Natural killer cell (primary cell): ENCODE measurements at regions not wholly inside any gene's neighbourhood (a gene's known extent, or its start where the extent isn't known, plus 50 kb on each side); places are given as distances from the start of the nearest gene placed in this dataset.
"Not testable (repeated sequence)": the region's sequence is repeated elsewhere in the genome, so short reads cannot be mapped to it uniquely, and the experiment has no call there.

Experiments
- ATAC-seq, 3 donors: fragments of 150-1000 bp in 2 of 3; fragments of 200-7000 bp in 1 of 3; cut with Tn5 transposase; 1 replicate in 1 of 3; 2 replicates in 2 of 3; pipeline ENCODE4 v1.10.0; 2021; ENCODE audit warnings: mild to moderate bottlenecking in 2 of 3, moderate library complexity in 2 of 3
- DNase-seq, 2 donors: peaks; one replicate each; pipeline versions ENCODE4 v3.0.0 to v3.0.0-alpha.2; 2013 to 2021; ENCODE audit warnings: mixed read lengths in 1 of 2
- H3K27ac ChIP-seq: one replicate; pipeline ENCODE4 v1.5.1; 2013; ENCODE audit warnings: mild to moderate bottlenecking, low read length
- H3K27me3 ChIP-seq: one replicate; pipeline ENCODE4 v1.6.1; 2013; ENCODE audit warnings: low read length; ENCODE audit not compliant: control insufficient read depth, insufficient read depth
- H3K36me3 ChIP-seq: one replicate; pipeline ENCODE4 v1.6.1; 2013; ENCODE audit warnings: low read length; ENCODE audit not compliant: control insufficient read depth, insufficient read depth
- H3K4me1 ChIP-seq: one replicate; pipeline ENCODE4 v1.6.1; 2013; ENCODE audit warnings: low read length; ENCODE audit not compliant: control insufficient read depth, insufficient read depth
- H3K4me3 ChIP-seq: one replicate; pipeline ENCODE4 v1.5.1; 2013; ENCODE audit warnings: low read length
- H3K9me3 ChIP-seq: one replicate; pipeline ENCODE4 v1.6.1; 2013; ENCODE audit warnings: low read length; ENCODE audit not compliant: control insufficient read depth, insufficient read depth
- H3K27ac Mint-ChIP-seq, 2 donors: one replicate each; pipeline ENCODE4 v1.8.0; 2022; ENCODE audit warnings: mild to moderate bottlenecking in 2 of 2, mixed read lengths in 2 of 2, moderate library complexity in 1 of 2
- H3K27me3 Mint-ChIP-seq, 2 donors: one replicate each; pipeline ENCODE4 v1.8.0; 2022; ENCODE audit warnings: low read depth in 2 of 2, mixed read lengths in 2 of 2
- H3K36me3 Mint-ChIP-seq: one replicate; pipeline ENCODE4 v1.8.0; 2022; ENCODE audit warnings: mixed read lengths
- H3K4me1 Mint-ChIP-seq, 2 donors: one replicate each; pipeline ENCODE4 v1.8.0; 2022; ENCODE audit warnings: mixed read lengths in 2 of 2
- H3K4me3 Mint-ChIP-seq: one replicate; pipeline ENCODE4 v1.8.0; 2022; ENCODE audit warnings: mild to moderate bottlenecking, moderate library complexity, mixed read lengths
- H3K9me3 Mint-ChIP-seq, 2 donors: one replicate each; pipeline ENCODE4 v1.8.0; 2022; ENCODE audit warnings: mixed read lengths in 2 of 2
- WGBS: methylation state at CpG from one replicate; pipeline ENCODE4 v1.1.7; 2013; ENCODE audit warnings: missing lambda C conversion rate; ENCODE audit not compliant: insufficient coverage; 5-methylcytosine and 5-hydroxymethylcytosine counted together
- intact Hi-C: fragments of 100-400 bp; cut with micrococcal nuclease; formaldehyde crosslinking; loops from one replicate; pipeline ENCODE4 v1.14.2; 2022
- TF ChIP-seq, protein P1 (sequence below): fragments of 200-600 bp; IDR thresholded peaks from one replicate; pipeline ENCODE4 v1.8.0; 2022; ENCODE audit warnings: antibody characterized with exemption

DNA sequence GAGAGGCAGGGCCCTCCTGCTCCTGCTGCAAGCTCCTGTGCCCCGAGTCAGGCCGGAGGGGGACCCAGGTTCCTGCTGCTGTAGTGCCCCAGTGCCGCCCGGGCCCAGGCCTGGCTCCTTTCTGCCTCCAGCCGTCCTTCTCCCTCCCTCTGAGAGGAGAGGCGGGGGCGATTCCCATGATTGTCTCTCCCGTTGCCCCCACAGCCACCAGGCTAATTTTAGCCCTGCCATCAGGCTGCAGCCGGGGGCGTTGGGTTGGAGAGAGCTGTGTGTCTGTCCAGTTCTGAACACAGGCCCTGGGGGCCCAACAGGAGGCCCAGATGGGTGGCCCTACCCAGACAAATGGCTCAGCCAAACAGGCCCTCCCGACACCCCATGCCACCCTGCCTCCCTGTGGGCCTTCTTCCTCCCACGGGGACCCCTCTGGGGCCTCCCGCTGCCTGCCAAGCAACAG lies 214.8 kb downstream of the TBC1D2B start:
- Mint-ChIP-seq H3K27me3 (peaks cover 0 to 3% of the 10 kb centered on the region in 2 donors), H3K4me3 (no peak overlapping the region), H3K27ac (no peak overlapping the region), H3K9me3 (no peaks in the 10 kb centered on the region), H3K4me1 (no peaks in the 10 kb centered on the region), H3K36me3 (no peaks in the 10 kb centered on the region)
- intact Hi-C loops = no loop called here
- WGBS = 78% methylated on average over 12 of the region's 13 CpGs
- no peak for ATAC-seq
- Histone ChIP-seq H3K4me3 (no peak overlapping the region), H3K27ac (no peak overlapping the region), H3K27me3 (no peaks in the 10 kb centered on the region), H3K4me1 (no peaks in the 10 kb centered on the region), H3K36me3 (no peaks in the 10 kb centered on the region), H3K9me3 (no peaks in the 10 kb centered on the region)
- no peak for DNase-seq
- TF ChIP-seq, protein P1, sequence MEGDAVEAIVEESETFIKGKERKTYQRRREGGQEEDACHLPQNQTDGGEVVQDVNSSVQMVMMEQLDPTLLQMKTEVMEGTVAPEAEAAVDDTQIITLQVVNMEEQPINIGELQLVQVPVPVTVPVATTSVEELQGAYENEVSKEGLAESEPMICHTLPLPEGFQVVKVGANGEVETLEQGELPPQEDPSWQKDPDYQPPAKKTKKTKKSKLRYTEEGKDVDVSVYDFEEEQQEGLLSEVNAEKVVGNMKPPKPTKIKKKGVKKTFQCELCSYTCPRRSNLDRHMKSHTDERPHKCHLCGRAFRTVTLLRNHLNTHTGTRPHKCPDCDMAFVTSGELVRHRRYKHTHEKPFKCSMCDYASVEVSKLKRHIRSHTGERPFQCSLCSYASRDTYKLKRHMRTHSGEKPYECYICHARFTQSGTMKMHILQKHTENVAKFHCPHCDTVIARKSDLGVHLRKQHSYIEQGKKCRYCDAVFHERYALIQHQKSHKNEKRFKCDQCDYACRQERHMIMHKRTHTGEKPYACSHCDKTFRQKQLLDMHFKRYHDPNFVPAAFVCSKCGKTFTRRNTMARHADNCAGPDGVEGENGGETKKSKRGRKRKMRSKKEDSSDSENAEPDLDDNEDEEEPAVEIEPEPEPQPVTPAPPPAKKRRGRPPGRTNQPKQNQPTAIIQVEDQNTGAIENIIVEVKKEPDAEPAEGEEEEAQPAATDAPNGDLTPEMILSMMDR = no peak

DNA sequence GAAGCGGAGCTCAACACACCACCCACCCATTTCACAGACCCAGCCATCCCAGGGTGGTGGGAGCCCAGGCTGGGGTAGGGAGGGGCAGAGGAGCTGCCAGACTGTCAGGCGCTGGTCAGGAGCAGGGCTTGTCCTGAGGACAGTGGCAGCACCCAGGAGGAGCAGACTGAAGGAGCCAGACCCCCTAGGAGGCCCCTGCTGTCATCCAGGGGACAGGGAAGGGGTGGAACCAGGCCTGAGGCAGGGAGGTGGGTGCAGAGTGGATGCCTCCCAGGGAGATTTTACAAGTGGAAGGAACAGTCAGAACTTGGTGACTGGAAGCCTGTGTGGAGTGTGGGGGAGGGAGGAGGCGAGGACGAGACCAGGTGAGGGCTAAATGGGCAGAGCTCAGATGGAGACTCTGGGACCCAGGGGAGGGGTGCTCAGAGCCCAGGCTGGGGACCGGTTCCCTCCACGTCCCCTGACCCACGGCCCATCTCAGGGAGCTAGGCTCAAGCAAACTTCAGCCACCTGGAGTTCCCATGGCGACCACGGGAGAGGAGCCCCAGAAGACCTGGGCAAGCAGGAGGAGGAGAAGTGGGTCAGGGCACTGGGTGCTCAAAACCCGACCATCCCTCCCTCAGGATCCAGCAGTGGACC lies 215.4 kb downstream of the TBC1D2B start:
- intact Hi-C loops, H3K27ac Mint-ChIP-seq, H3K36me3 ChIP-seq, H3K4me1 ChIP-seq, H3K27me3 Mint-ChIP-seq, H3K9me3 Mint-ChIP-seq, H3K4me3 Mint-ChIP-seq, H3K36me3 Mint-ChIP-seq, H3K27me3 ChIP-seq, H3K9me3 ChIP-seq, H3K4me1 Mint-ChIP-seq, H3K4me3 ChIP-seq, DNase-seq, H3K27ac ChIP-seq, ATAC-seq: not testable (repeated sequence)
- WGBS = 81% methylated on average over 9 of the region's 10 CpGs

DNA sequence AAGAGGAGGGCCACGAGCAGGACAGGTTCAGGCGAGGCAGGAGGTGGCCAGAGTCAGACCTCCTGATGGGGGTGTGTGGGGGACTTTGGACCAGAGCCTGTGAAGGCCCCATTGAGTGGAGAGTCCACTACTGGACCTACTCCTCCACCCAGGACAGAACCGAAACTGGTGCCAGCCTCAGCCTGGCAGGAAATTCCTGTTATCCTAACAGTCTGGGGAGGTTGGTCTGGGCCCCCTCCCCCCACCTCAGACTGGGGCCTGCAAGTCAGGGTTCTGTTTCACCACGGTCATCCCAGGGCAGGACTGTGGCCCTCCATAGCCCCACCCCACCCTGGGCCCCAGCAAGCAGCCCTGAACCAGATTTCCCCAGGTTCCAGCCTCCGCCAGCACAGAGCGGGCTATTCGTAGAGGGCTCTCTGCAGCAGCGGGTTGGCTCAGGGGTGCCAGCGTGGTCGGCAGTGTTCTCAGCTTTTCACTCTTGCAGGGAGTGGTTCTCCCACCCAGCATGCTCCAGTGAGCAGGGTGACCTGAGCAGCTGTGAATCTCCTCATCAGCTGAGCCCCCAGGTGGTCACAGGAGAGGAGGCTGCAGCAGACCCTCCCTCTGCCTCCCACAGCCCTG lies 217.3 kb downstream of the TBC1D2B start:
- Histone ChIP-seq H3K4me1 (no peaks in the 10 kb centered on the region), H3K4me3 (no peak overlapping the region), H3K9me3 (no peaks in the 10 kb centered on the region), H3K27ac (no peak overlapping the region), H3K36me3 (no peaks in the 10 kb centered on the region), H3K27me3 (no peaks in the 10 kb centered on the region)
- DNase-seq = no peak
- H3K36me3 Mint-ChIP-seq = no peaks in the 10 kb centered on the region
- ATAC-seq = no peak
- H3K27me3 Mint-ChIP-seq = peaks cover 1 to 6% of the 10 kb centered on the region in 2 donors
- TF ChIP-seq, protein P1 = no peak
- intact Hi-C loops = no loop called here
- 80% methylated on average over 10 of the region's 10 CpGs for WGBS
- no peaks in the 10 kb centered on the region for H3K4me1 Mint-ChIP-seq
- H3K9me3 Mint-ChIP-seq = no peaks in the 10 kb centered on the region
- no peak overlapping the region for H3K27ac Mint-ChIP-seq
- H3K4me3 Mint-ChIP-seq = no peak overlapping the region

DNA sequence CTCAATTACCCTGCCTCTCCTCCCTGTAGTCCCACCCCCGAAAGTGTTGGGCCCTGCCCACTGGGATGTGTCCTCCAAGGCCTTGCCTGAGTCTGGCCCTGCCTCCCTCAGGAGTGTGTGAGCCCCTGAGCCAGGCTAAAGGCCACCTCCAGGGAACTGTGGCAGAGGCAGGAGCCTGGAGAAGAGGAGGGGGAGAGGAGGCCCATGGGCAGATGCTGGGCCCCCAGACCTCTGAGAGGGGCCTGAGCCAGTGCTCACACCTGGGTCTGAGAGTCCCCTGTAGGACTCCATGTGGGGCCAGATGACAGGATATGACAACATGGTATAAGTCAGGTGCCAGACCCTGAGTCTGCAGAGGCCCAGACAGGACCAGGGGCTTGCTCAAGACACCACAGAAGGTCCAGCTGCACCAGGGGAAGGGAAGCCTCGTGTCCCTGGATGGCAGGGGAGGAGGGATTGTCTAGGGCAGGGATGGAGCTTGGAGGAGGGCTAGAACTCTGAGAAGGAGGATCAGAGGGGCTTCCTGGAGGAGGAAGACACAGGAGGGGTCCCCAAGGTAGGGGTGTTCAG lies 217.9 kb downstream of the TBC1D2B start:
- H3K9me3 ChIP-seq = no peaks in the 10 kb centered on the region
- no peaks in the 10 kb centered on the region for H3K4me1 ChIP-seq
- intact Hi-C loops = no loop called here
- Mint-ChIP-seq H3K4me1 (no peaks in the 10 kb centered on the region), H3K9me3 (no peaks in the 10 kb centered on the region), H3K27ac (no peak overlapping the region), H3K4me3 (no peak overlapping the region), H3K36me3 (no peaks in the 10 kb centered on the region), H3K27me3 (peaks cover 6 to 9% of the 10 kb centered on the region in 2 donors)
- H3K27ac ChIP-seq = no peak overlapping the region
- TF ChIP-seq, protein P1 = no peak
- no peak overlapping the region for H3K4me3 ChIP-seq
- no peaks in the 10 kb centered on the region for H3K27me3 ChIP-seq
- 74% methylated on average over 2 of the region's 2 CpGs for WGBS
- H3K36me3 ChIP-seq = no peaks in the 10 kb centered on the region
- DNase-seq = no peak
- ATAC-seq = no peak
